ENCODE measurements at regions not wholly inside any gene's neighbourhood (a gene's known extent, or its start where the extent isn't known, plus 50 kb on each side); places are given as distances from the start of the nearest gene placed in this dataset.

GRCh38 chr7:25614415-25614814 lies 386.1 kb upstream of the NPVF start:
- DNase-seq (ENCODE audit: low read depth), result no peak
- no peak for TF ChIP-seq CTCF (conservative IDR thresholded peaks at IDR 0.05; ENCODE audit: low read length)
- H3K4me3 ChIP-seq (ENCODE audit: low read length), result no peak overlapping the region

- H3K4me3 ChIP-seq (ENCODE audit: low read length), result no peak overlapping the region
- DNase-seq (ENCODE audit: low read depth), result no peak
- no peak for TF ChIP-seq CTCF (conservative IDR thresholded peaks at IDR 0.05; ENCODE audit: low read length)
Observed at GRCh38 chr7:25615003-25615402, 386.7 kb upstream of the NPVF start.

- TF ChIP-seq CTCF (conservative IDR thresholded peaks at IDR 0.05; ENCODE audit: low read length), result no peak
- H3K4me3 ChIP-seq (ENCODE audit: low read length), result no peak overlapping the region
- no peak for DNase-seq (ENCODE audit: low read depth)
Observed at GRCh38 chr7:25615593-25615992, 387.3 kb upstream of the NPVF start.

- TF ChIP-seq CTCF (conservative IDR thresholded peaks at IDR 0.05; ENCODE audit: low read length), result no peak
Observed at GRCh38 chr7:25617214-25617613, 388.9 kb upstream of the NPVF start.

GRCh38 chr7:25617673-25618072 lies 389.4 kb upstream of the NPVF start:
- DNase-seq (ENCODE audit: low read depth), result no peak
- TF ChIP-seq CTCF (conservative IDR thresholded peaks at IDR 0.05; ENCODE audit: low read length), result no peak
- H3K4me3 ChIP-seq (ENCODE audit: low read length), result no peak overlapping the region

More at GRCh38 chr7:25617214-25617613, 388.9 kb upstream of the NPVF start:
- H3K4me3 ChIP-seq (ENCODE audit: low read length), result no peak overlapping the region
- DNase-seq (ENCODE audit: low read depth), result no peak

GRCh38 chr7:25619381-25619780 lies 391.1 kb upstream of the NPVF start:
- no peak for TF ChIP-seq CTCF (conservative IDR thresholded peaks at IDR 0.05; ENCODE audit: low read length)
- H3K4me3 ChIP-seq (ENCODE audit: low read length), result no peak overlapping the region
- no peak for DNase-seq (ENCODE audit: low read depth)

- H3K4me3 ChIP-seq (ENCODE audit: low read length), result no peak overlapping the region
- no peak for DNase-seq (ENCODE audit: low read depth)
- TF ChIP-seq CTCF (conservative IDR thresholded peaks at IDR 0.05; ENCODE audit: low read length), result no peak
Observed at GRCh38 chr7:25619963-25620799, 391.9 kb upstream of the NPVF start.
